ENCODE measurements at regions not wholly inside any gene's neighbourhood (a gene's known extent, or its start where the extent isn't known, plus 50 kb on each side); places are given as distances from the start of the nearest gene placed in this dataset.

DNA sequence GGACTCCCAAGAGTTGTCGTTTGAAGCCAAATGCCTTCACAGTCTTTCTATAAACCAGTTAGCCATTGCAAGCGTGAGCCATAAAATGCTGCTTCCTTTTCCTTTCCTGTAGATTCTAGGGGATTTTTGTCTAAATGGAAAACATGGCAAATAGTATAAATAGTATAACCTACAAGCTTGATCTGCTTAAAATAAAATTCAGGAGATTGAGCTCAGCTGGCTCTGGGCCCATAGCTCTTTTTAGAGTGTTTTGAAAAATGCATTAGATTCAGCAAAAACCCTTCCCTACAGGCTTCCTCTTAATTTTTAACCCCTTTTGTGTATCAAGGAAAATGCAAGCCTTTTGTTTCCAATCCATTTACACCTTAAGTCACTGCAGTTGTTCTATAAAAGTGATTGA, 190.1 kb upstream of the GDF10 start:
- TF ChIP-seq CTCF (conservative IDR thresholded peaks at IDR 0.05; ENCODE audit: low read depth, low read length): no peak
- TF ChIP-seq EZH2 (IDR thresholded peaks at IDR 0.05; ENCODE audit: borderline replicate concordance, low read depth, low read length, poor library complexity, severe bottlenecking): no peak
